ENCODE measurements at regions not wholly inside any gene's neighbourhood (a gene's known extent, or its start where the extent isn't known, plus 50 kb on each side); places are given as distances from the start of the nearest gene placed in this dataset.

GRCh38 chr2:82182270-82182669 lies 1877.7 kb upstream of the LRRTM1 start:
- TF ChIP-seq POLR2A (IDR thresholded peaks at IDR 0.05; ENCODE audit: low read length) (no peak), GATA1 (IDR thresholded peaks at IDR 0.05; ENCODE audit: low read depth, low read length) (no peak)
